Mammary epithelial cell (primary cell): ENCODE measurements at regions not wholly inside any gene's neighbourhood (a gene's known extent, or its start where the extent isn't known, plus 50 kb on each side); places are given as distances from the start of the nearest gene placed in this dataset.

Experiments
- CTCF ChIP-seq, 2 donors: IDR thresholded peaks in 1 of 2; conservative IDR thresholded peaks in 1 of 2; 2 replicates each; pipeline ENCODE4 v1.5.1; 2011 to 2012; ENCODE audit warnings: inconsistent platforms in 2 of 2, low read length in 2 of 2, mild to moderate bottlenecking in 2 of 2, control low read depth in 1 of 2, low read depth in 1 of 2; ENCODE audit not compliant: insufficient read depth in 1 of 2; ENCODE audit errors: extremely low read depth in 1 of 2
- EZH2 ChIP-seq: IDR thresholded peaks from 2 replicates; pipeline ENCODE4 v1.6.1; 2012; ENCODE audit warnings: low read length, inconsistent platforms, borderline replicate concordance

GRCh38 chr10:45238896-45239295, 76.5 kb downstream of the OR13A1 start:
- TF ChIP-seq EZH2: no peak
- no peak for TF ChIP-seq CTCF (conservative IDR thresholded peaks at IDR 0.05 in 1 of 2, IDR thresholded peaks at IDR 0.05 in 1 of 2; ENCODE audit: extremely low read depth in 1 of 2, insufficient read depth in 1 of 2, low read depth in 1 of 2, low read length in 2 of 2)
